ENCODE measurements at regions not wholly inside any gene's neighbourhood (a gene's known extent, or its start where the extent isn't known, plus 50 kb on each side); places are given as distances from the start of the nearest gene placed in this dataset.

- in situ Hi-C loops (cut with MboI; ENCODE audit: low pct_ligation_motif_present in 1 of 4, low pct_unique_long_range_greater_than_20kb in 1 of 4, low sequenced_read_pairs in 3 of 4), result no loop called here
- Histone ChIP-seq H3K4me3 (no peak overlapping the region), H3K9me3 (no peaks in the 10 kb centered on the region), H3K27me3 (no peaks in the 10 kb centered on the region), H3K27ac (no peak overlapping the region), H3K4me1 (no peaks in the 10 kb centered on the region), H3K36me3 (no peaks in the 10 kb centered on the region)
- intact Hi-C loops (cut with DNase I; ENCODE audit: low total_unique reads), result no loop called here
- 76 to 85% methylated on average over 2 of the region's 2 CpGs for WGBS, 2 donors (ENCODE audit: low coverage in 1 of 2)
- TF ChIP-seq POLR2AphosphoS5 (IDR thresholded peaks at IDR 0.05) (no peak), POLR2A (IDR thresholded peaks at IDR 0.05) (no peak), EP300 (IDR thresholded peaks at IDR 0.05; ENCODE audit: low read depth) (no peak), CTCF (IDR thresholded peaks at IDR 0.05) (no peak)
- no peak for DNase-seq
These were observed 249.5 kb upstream of the TSHZ3 start for GRCh38 chr19:31598730-31599238.

GRCh38 chr19:31600731-31601295 lies 251.6 kb upstream of the TSHZ3 start:
- TF ChIP-seq EP300 (IDR thresholded peaks at IDR 0.05; ENCODE audit: low read depth), result no peak
- TF ChIP-seq POLR2AphosphoS5 (IDR thresholded peaks at IDR 0.05), result no peak
- TF ChIP-seq CTCF (IDR thresholded peaks at IDR 0.05), result no peak
- no peak for TF ChIP-seq POLR2A (IDR thresholded peaks at IDR 0.05)
- WGBS, 2 donors (ENCODE audit: low coverage in 1 of 2), result 83 to 98% methylated on average over 6 to 11 of the region's 11 CpGs
- H3K27ac ChIP-seq, result no peak overlapping the region

GRCh38 chr19:31601855-31602254 lies 252.6 kb upstream of the TSHZ3 start:
- TF ChIP-seq CTCF (IDR thresholded peaks at IDR 0.05), result no peak
- no peak for TF ChIP-seq EP300 (IDR thresholded peaks at IDR 0.05; ENCODE audit: low read depth)
- TF ChIP-seq POLR2AphosphoS5 (IDR thresholded peaks at IDR 0.05), result no peak
- no peak for TF ChIP-seq POLR2A (IDR thresholded peaks at IDR 0.05)
- WGBS, 2 donors (ENCODE audit: low coverage in 1 of 2), result 83 to 84% methylated on average over 8 to 9 of the region's 9 CpGs
- H3K27ac ChIP-seq, result no peak overlapping the region
- no peaks in the 10 kb centered on the region for H3K9me3 ChIP-seq
- no peak overlapping the region for H3K4me3 ChIP-seq
- in situ Hi-C loops (cut with MboI; ENCODE audit: low pct_ligation_motif_present in 1 of 4, low pct_unique_long_range_greater_than_20kb in 1 of 4, low sequenced_read_pairs in 3 of 4), result no loop called here
- intact Hi-C loops (cut with DNase I; ENCODE audit: low total_unique reads), result no loop called here
- no peaks in the 10 kb centered on the region for H3K4me1 ChIP-seq
- no peak for DNase-seq
- H3K36me3 ChIP-seq, result no peaks in the 10 kb centered on the region
- H3K27me3 ChIP-seq, result no peaks in the 10 kb centered on the region

More at GRCh38 chr19:31600731-31601295, 251.6 kb upstream of the TSHZ3 start:
- Histone ChIP-seq H3K4me1 (no peaks in the 10 kb centered on the region), H3K4me3 (no peak overlapping the region), H3K9me3 (no peaks in the 10 kb centered on the region), H3K36me3 (no peaks in the 10 kb centered on the region), H3K27me3 (no peaks in the 10 kb centered on the region)
- in situ Hi-C loops (cut with MboI; ENCODE audit: low pct_ligation_motif_present in 1 of 4, low pct_unique_long_range_greater_than_20kb in 1 of 4, low sequenced_read_pairs in 3 of 4) (no loop called here), intact Hi-C loops (cut with DNase I; ENCODE audit: low total_unique reads) (no loop called here)
- no peak for DNase-seq

- H3K36me3 ChIP-seq, result no peaks in the 10 kb centered on the region
- no peak overlapping the region for H3K27ac ChIP-seq
- intact Hi-C loops (cut with DNase I; ENCODE audit: low total_unique reads), result no loop called here
- in situ Hi-C loops (cut with MboI; ENCODE audit: low pct_ligation_motif_present in 1 of 4, low pct_unique_long_range_greater_than_20kb in 1 of 4, low sequenced_read_pairs in 3 of 4), result no loop called here
- TF ChIP-seq POLR2AphosphoS5 (IDR thresholded peaks at IDR 0.05) (no peak), CTCF (IDR thresholded peaks at IDR 0.05) (no peak), POLR2A (IDR thresholded peaks at IDR 0.05) (no peak), EP300 (IDR thresholded peaks at IDR 0.05; ENCODE audit: low read depth) (no peak)
- H3K4me1 ChIP-seq, result no peaks in the 10 kb centered on the region
- DNase-seq, result no peak
- no peaks in the 10 kb centered on the region for H3K27me3 ChIP-seq
- H3K9me3 ChIP-seq, result no peaks in the 10 kb centered on the region
- no peak overlapping the region for H3K4me3 ChIP-seq
- WGBS, 2 donors (ENCODE audit: low coverage in 1 of 2), result 83% methylated on average over 4 of the region's 4 CpGs; no CpG with 5 or more reads in 1 of the 2 donors
These were observed 253.3 kb upstream of the TSHZ3 start for GRCh38 chr19:31602548-31602947.

All from transverse colon (tissue), 4 donors.